OCI-LY3 (cell line): ENCODE measurements at regions not wholly inside any gene's neighbourhood (a gene's known extent, or its start where the extent isn't known, plus 50 kb on each side); places are given as distances from the start of the nearest gene placed in this dataset.

Experiments
- EZH2phosphoT487 ChIP-seq: fragments of 200-600 bp; shearing (Covaris generic); IDR thresholded peaks from 2 replicates; pipeline ENCODE4 v1.6.1; 2018; ENCODE audit warnings: antibody characterized with exemption, mixed run types, low read depth
- TF ChIP-seq, protein P1 (sequence below): fragments of 200-600, 300-600 bp; sonication (generic); IDR thresholded peaks from 2 replicates; pipeline ENCODE4 v1.5.1; 2014; ENCODE audit warnings: antibody characterized with exemption, low read length, low read depth

DNA sequence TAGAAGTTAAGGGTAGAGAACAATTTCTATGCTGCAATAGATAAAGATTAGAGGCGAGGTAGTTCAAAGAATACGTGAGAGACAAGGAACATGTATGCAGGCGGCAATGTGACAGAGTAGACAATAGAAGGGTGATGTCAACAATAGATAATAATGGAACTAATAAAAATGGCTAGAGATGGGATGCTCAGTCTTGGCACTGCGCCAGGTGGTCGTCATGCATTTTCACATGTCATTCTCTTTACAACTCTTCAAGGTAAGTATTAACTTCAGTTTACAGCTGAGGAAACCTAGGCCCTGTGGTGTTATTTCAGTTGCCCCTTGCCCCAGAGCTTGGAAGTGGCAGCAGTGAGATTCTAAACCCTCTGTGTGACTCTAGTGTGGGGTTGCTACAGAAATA is 890.7 kb upstream of the CELF4 start:
- TF ChIP-seq, protein P1, sequence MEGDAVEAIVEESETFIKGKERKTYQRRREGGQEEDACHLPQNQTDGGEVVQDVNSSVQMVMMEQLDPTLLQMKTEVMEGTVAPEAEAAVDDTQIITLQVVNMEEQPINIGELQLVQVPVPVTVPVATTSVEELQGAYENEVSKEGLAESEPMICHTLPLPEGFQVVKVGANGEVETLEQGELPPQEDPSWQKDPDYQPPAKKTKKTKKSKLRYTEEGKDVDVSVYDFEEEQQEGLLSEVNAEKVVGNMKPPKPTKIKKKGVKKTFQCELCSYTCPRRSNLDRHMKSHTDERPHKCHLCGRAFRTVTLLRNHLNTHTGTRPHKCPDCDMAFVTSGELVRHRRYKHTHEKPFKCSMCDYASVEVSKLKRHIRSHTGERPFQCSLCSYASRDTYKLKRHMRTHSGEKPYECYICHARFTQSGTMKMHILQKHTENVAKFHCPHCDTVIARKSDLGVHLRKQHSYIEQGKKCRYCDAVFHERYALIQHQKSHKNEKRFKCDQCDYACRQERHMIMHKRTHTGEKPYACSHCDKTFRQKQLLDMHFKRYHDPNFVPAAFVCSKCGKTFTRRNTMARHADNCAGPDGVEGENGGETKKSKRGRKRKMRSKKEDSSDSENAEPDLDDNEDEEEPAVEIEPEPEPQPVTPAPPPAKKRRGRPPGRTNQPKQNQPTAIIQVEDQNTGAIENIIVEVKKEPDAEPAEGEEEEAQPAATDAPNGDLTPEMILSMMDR: no peak
- no peak for TF ChIP-seq EZH2phosphoT487
